B cell (primary cell): ENCODE measurements at regions not wholly inside any gene's neighbourhood (a gene's known extent, or its start where the extent isn't known, plus 50 kb on each side); places are given as distances from the start of the nearest gene placed in this dataset.

Source experiments
- ATAC-seq: fragments of 200-7000 bp; cut with Tn5 transposase; one replicate; pipeline ENCODE4 v1.10.0; 2021; ENCODE audit warnings: low read depth, mild to moderate bottlenecking, moderate number of reproducible peaks, moderate library complexity
- CTCF ChIA-PET: fragments of 350-600 bp; sonication (Branson Sonifier 250); formaldehyde crosslinking; loops from one replicate; lab custom pipeline; 2021; ENCODE audit warnings: antibody characterized with exemption, inconsistent platforms; lab: Charles Lee
- POLR2A ChIA-PET: fragments of 350-600 bp; sonication (Branson Sonifier 250); formaldehyde crosslinking; loops from one replicate; lab custom pipeline; 2021; ENCODE audit warnings: antibody characterized with exemption; lab: Charles Lee
- DNase-seq: peaks from one replicate; pipeline ENCODE4 v3.0.0; 2013
- H2AFZ ChIP-seq: 2 replicates; pipeline ENCODE4 v1.6.1; 2012; ENCODE audit warnings: mild to moderate bottlenecking, low read depth, low read length; ENCODE audit not compliant: insufficient read depth, poor library complexity, severe bottlenecking
- H3K27ac ChIP-seq, 2 donors: 1 replicate in 1 of 2; 2 replicates in 1 of 2; pipeline ENCODE4 v1.5.1; 2012 to 2013; ENCODE audit warnings: low read length in 2 of 2, mild to moderate bottlenecking in 2 of 2, moderate library complexity in 1 of 2
- H3K27me3 ChIP-seq, 4 experiments: fragments of 200-600 bp in 1 of 4; sonication (generic) in 1 of 4; replicated peaks in 1 of 4; 1 replicate in 2 of 4; 2 replicates in 2 of 4; pipeline versions ENCODE4 v1.6.1 to v1.7.0; 2013 to 2016; ENCODE audit warnings: low read length in 3 of 4, mild to moderate bottlenecking in 2 of 4, mixed read lengths in 1 of 4, moderate library complexity in 1 of 4; ENCODE audit not compliant: insufficient read depth in 4 of 4, control insufficient read depth in 3 of 4; ENCODE audit errors: control extremely low read depth in 1 of 4
- H3K36me3 ChIP-seq, 2 experiments: replicated peaks in 1 of 2; 1 replicate in 1 of 2; 2 replicates in 1 of 2; pipeline versions ENCODE4 v1.6.1 to v1.7.1; 2013; ENCODE audit warnings: low read length in 1 of 2; ENCODE audit not compliant: insufficient read depth in 2 of 2, control insufficient read depth in 1 of 2; ENCODE audit errors: control extremely low read depth in 1 of 2, extremely low read depth in 1 of 2
- H3K4me1 ChIP-seq, 2 donors: fragments of 200-600 bp in 1 of 2; sonication (generic) in 1 of 2; 1 replicate in 1 of 2; 2 replicates in 1 of 2; pipeline versions ENCODE4 v1.5.1 to v1.6.1; 2013 to 2017; ENCODE audit warnings: low read length in 2 of 2; ENCODE audit not compliant: control insufficient read depth in 2 of 2, insufficient read depth in 2 of 2
- H3K4me2 ChIP-seq: replicated peaks from 2 replicates; pipeline ENCODE3; 2012; ENCODE audit warnings: mild to moderate bottlenecking, low read depth, low read length; ENCODE audit not compliant: poor library complexity, severe bottlenecking
- H3K4me3 ChIP-seq, 5 experiments: fragments of 200-600 bp in 1 of 5; sonication (generic) in 1 of 5; 1 replicate in 3 of 5; 2 replicates in 2 of 5; pipeline versions ENCODE4 v1.5.1 to v1.7.0; 2011 to 2016; ENCODE audit warnings: low read length in 4 of 5, mild to moderate bottlenecking in 4 of 5, low read depth in 2 of 5, control low read depth in 1 of 5, moderate library complexity in 1 of 5; ENCODE audit not compliant: insufficient read depth in 1 of 5; ENCODE audit errors: control extremely low read depth in 1 of 5, extremely low read depth in 1 of 5
- H3K79me2 ChIP-seq: fragments of 200-600 bp; sonication (generic); one replicate; pipeline ENCODE4 v1.6.0; 2016; ENCODE audit warnings: low read length; ENCODE audit not compliant: control insufficient read depth, insufficient read depth
- H3K9ac ChIP-seq: fragments of 200-600 bp; sonication (generic); 2 replicates; pipeline ENCODE4 v1.6.1; 2017; ENCODE audit warnings: mild to moderate bottlenecking, low read length, moderate library complexity
- H3K9me3 ChIP-seq, 3 donors: one replicate each; pipeline versions ENCODE4 v1.6.1 to v1.7.1; 2013; ENCODE audit warnings: low read length in 2 of 3; ENCODE audit not compliant: control insufficient read depth in 2 of 3, insufficient read depth in 1 of 3; ENCODE audit errors: control extremely low read depth in 1 of 3
- H4K20me1 ChIP-seq: 2 replicates; pipeline ENCODE4 v1.6.0; 2012; ENCODE audit warnings: mild to moderate bottlenecking, low read length; ENCODE audit not compliant: insufficient read depth, control insufficient read depth, poor library complexity, severe bottlenecking
- H3K27ac Mint-ChIP-seq: one replicate; pipeline ENCODE4 v1.8.0; 2021; ENCODE audit warnings: mixed read lengths
- H3K27me3 Mint-ChIP-seq: one replicate; pipeline ENCODE4 v1.8.0; 2021; ENCODE audit warnings: mixed read lengths
- H3K4me1 Mint-ChIP-seq: one replicate; pipeline ENCODE4 v1.8.0; 2021; ENCODE audit warnings: mixed read lengths
- H3K4me3 Mint-ChIP-seq: one replicate; pipeline ENCODE4 v1.8.0; 2021; ENCODE audit warnings: mixed read lengths
- H3K9me3 Mint-ChIP-seq: one replicate; pipeline ENCODE4 v1.8.0; 2022; ENCODE audit warnings: mixed read lengths; ENCODE audit not compliant: insufficient read depth
- CTCF ChIP-seq: fragments of 200-600 bp; IDR thresholded peaks from one replicate; pipeline ENCODE4 v1.8.0; 2022; ENCODE audit warnings: antibody characterized with exemption, mild to moderate bottlenecking
- EZH2 ChIP-seq: IDR thresholded peaks from 2 replicates; pipeline ENCODE4 v1.6.1; 2012; ENCODE audit warnings: borderline replicate concordance, low read depth, mild to moderate bottlenecking, moderate library complexity, low read length; ENCODE audit not compliant: insufficient read depth, poor library complexity, severe bottlenecking
- WGBS: methylation state at CpG from one replicate; pipeline ENCODE4 v1.1.5; 2013; ENCODE audit warnings: missing lambda C conversion rate; ENCODE audit not compliant: insufficient coverage; 5-methylcytosine and 5-hydroxymethylcytosine counted together
- intact Hi-C: fragments of 100-400 bp; cut with micrococcal nuclease; formaldehyde crosslinking; loops from one replicate; pipeline ENCODE4 v1.10.0; 2022

GRCh38 chr13:44784708-44785080 lies 204.6 kb downstream of the NUFIP1 start:
- Mint-ChIP-seq H3K4me1 (no peaks in the 10 kb centered on the region), H3K4me3 (no peak overlapping the region), H3K9me3 (no peaks in the 10 kb centered on the region), H3K27ac (no peak overlapping the region), H3K27me3 (peaks cover 4% of the 10 kb centered on the region)
- H4K20me1 ChIP-seq: no peaks in the 10 kb centered on the region
- WGBS: no CpG with 5 or more reads among the region's 2 CpGs
- POLR2A ChIA-PET: no interaction called here
- no peaks in the 10 kb centered on the region for H3K79me2 ChIP-seq
- peaks cover 0 to 3% (median 0%) of the 10 kb centered on the region in 3 donors for H3K9me3 ChIP-seq
- H3K27me3 ChIP-seq: peaks cover 0 to 2% (median 0%) of the 10 kb centered on the region in 4 experiments
- ATAC-seq (no peak), DNase-seq (no peak)
- intact Hi-C loops: no loop called here
- H3K4me3 ChIP-seq: no peak overlapping the region
- H3K4me1 ChIP-seq: no peaks in the 10 kb centered on the region
- CTCF ChIA-PET: no interaction called here
- H3K9ac ChIP-seq: no peak overlapping the region
- H3K4me2 ChIP-seq: no peak overlapping the region
- no peak for TF ChIP-seq EZH2
- no peak for TF ChIP-seq CTCF
- no peak overlapping the region for H2AFZ ChIP-seq
- H3K36me3 ChIP-seq: no peaks in the 10 kb centered on the region
- H3K27ac ChIP-seq: no peak overlapping the region

- ATAC-seq: no peak
- ChIA-PET POLR2A (no interaction called here), CTCF (no interaction called here)
- Histone ChIP-seq H3K27me3 (peaks cover 0 to 2% (median 0%) of the 10 kb centered on the region in 4 experiments), H3K9me3 (no peaks in the 10 kb centered on the region), H3K79me2 (no peaks in the 10 kb centered on the region), H3K27ac (no peak overlapping the region), H3K9ac (no peak overlapping the region), H3K4me1 (no peaks in the 10 kb centered on the region), H3K4me3 (no peak overlapping the region), H3K36me3 (no peaks in the 10 kb centered on the region), H2AFZ (no peak overlapping the region), H3K4me2 (no peak overlapping the region), H4K20me1 (no peaks in the 10 kb centered on the region)
- Mint-ChIP-seq H3K9me3 (no peaks in the 10 kb centered on the region), H3K4me3 (no peak overlapping the region), H3K4me1 (no peaks in the 10 kb centered on the region), H3K27me3 (peaks cover 4% of the 10 kb centered on the region), H3K27ac (no peak overlapping the region)
- no peak for DNase-seq
- TF ChIP-seq CTCF (no peak), EZH2 (no peak)
- WGBS: no CpG with 5 or more reads among the region's 4 CpGs
- intact Hi-C loops: no loop called here
Measured at GRCh38 chr13:44783994-44784707, 205.1 kb downstream of the NUFIP1 start.
